Brain microvascular endothelial cell (primary cell): ENCODE measurements at regions not wholly inside any gene's neighbourhood (a gene's known extent, or its start where the extent isn't known, plus 50 kb on each side); places are given as distances from the start of the nearest gene placed in this dataset.

ENCODE experiments used
- DNase-seq: peaks from one replicate; pipeline ENCODE4 v3.0.0-alpha.2; 2020
- H3K27ac ChIP-seq: fragments of 250-450 bp; sonication (Bioruptor Pico); 2 replicates; pipeline ENCODE4 v1.5.1; 2020; ENCODE audit warnings: mild to moderate bottlenecking, moderate library complexity
- H3K27me3 ChIP-seq: fragments of 250-450 bp; sonication (Bioruptor Pico); replicated peaks from 2 replicates; pipeline ENCODE4 v1.5.1; 2020; ENCODE audit warnings: mild to moderate bottlenecking
- H3K36me3 ChIP-seq: fragments of 250-450 bp; sonication (Bioruptor Pico); replicated peaks from 2 replicates; pipeline ENCODE4 v1.5.1; 2020; ENCODE audit warnings: mild to moderate bottlenecking
- H3K4me3 ChIP-seq: 2 replicates; pipeline ENCODE4 v1.5.1; 2011; ENCODE audit warnings: low read depth, mild to moderate bottlenecking, control low read depth, low read length, moderate library complexity
- CTCF ChIP-seq: IDR thresholded peaks from 2 replicates; pipeline ENCODE4 v1.5.1; 2011; ENCODE audit warnings: low read depth, mild to moderate bottlenecking, moderate library complexity, low read length, control low read depth, inconsistent platforms; ENCODE audit errors: missing control alignments
- in situ Hi-C: cut with HindIII; loops from 2 replicates; pipeline ENCODE4 v1.10.0; 2017; ENCODE audit warnings: low sequenced_read_pairs, low pct_ligation_motif_present

DNA sequence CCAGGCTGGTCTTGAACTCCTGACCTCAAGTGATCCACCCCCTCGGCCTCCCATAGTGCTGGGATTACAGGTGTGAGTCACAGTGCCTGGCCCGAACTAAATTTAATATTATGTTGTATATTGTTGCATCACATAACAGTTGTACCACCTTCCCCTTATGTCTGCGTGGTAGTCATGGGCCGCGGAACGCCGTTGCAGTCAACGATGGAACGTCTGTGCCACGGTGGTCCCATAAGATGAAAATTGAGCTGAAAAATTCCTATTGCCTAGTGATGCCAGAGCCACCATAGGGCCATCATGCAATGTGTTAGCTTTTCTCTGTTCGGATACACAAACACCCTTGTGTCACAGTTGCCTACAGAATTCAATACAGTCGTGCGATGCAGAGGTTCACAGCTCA is 236.1 kb downstream of the TEX29 start:
- in situ Hi-C loops = no loop called here
- DNase-seq = no peak
- Histone ChIP-seq H3K27ac (no peak overlapping the region), H3K27me3 (no peaks in the 10 kb centered on the region), H3K36me3 (no peaks in the 10 kb centered on the region), H3K4me3 (no peak overlapping the region)
- TF ChIP-seq CTCF = no peak

GRCh38 chr13:111557921-111558699 is 237.7 kb downstream of the TEX29 start:
- in situ Hi-C loops = no loop called here
- DNase-seq = no peak
- no peak for TF ChIP-seq CTCF
- H3K27me3 ChIP-seq = no peaks in the 10 kb centered on the region
- H3K27ac ChIP-seq = no peak overlapping the region
- H3K4me3 ChIP-seq = no peak overlapping the region
- no peaks in the 10 kb centered on the region for H3K36me3 ChIP-seq

DNA sequence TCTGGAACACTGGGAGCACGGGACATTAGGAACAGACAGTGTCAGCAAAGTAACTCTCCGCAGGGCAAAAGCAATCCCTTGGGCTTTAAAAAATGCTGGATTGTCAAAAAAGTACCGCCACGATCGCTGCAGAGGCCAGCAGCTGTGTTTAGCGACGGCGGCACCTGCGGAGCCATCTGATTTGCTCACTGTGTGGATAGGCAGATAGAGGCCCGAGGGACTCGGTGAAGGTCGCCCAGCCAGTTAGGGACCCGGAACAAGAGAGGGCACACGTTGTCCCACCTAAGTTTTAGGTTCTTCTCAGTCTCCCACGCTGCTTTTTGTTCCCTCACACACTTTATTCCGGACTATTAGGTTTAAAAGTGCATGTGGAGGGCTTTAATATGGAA is 238.3 kb downstream of the TEX29 start:
- no peak overlapping the region for H3K4me3 ChIP-seq
- in situ Hi-C loops = no loop called here
- no peaks in the 10 kb centered on the region for H3K27me3 ChIP-seq
- H3K27ac ChIP-seq = no peak overlapping the region
- H3K36me3 ChIP-seq = no peaks in the 10 kb centered on the region
- no peak for DNase-seq
- TF ChIP-seq CTCF = no peak

DNA sequence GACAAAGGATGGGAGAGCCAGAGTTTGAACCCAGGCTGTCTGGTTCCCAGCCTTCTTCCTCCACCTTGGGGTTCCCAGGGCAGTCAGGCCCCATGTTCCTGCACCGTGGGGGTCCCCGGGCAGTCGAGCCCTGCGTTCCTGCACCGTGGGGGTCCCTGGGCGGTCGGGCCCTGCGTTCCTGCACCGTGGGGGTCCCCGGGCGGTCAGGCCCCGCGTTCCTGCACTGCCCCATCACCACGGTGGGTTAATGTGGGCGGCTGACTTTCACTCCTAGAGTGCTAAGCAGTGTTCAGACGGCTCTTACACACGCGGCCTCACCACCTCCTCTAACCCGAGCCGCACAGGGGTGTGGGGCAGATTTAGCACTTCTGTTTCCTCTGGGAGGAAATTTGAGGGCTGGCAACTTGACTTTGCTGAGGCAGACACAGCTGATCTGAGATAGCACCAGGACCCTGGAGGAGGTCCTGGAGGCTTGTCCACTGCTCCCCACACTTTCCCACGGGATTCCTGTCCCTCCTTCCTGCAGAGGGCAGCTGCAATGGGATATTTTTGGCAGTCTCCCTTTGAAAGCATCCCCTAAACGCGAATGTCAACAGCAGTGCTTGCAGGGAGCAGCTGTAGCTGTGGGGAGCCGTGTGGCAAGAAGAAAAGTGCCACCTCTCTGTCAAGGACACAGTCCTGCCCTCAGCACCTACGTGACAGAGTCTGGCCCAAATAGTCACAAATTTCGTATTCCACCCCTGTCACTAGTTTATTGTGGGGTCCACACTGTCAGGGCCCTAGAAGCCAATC is 239.4 kb downstream of the TEX29 start:
- TF ChIP-seq CTCF = no peak
- in situ Hi-C loops = no loop called here
- no peak for DNase-seq
- Histone ChIP-seq H3K27me3 (no peaks in the 10 kb centered on the region), H3K36me3 (no peaks in the 10 kb centered on the region), H3K27ac (no peak overlapping the region), H3K4me3 (no peak overlapping the region)

- DNase-seq = no peak
- no peak for TF ChIP-seq CTCF
- no peak overlapping the region for H3K4me3 ChIP-seq
- H3K27ac ChIP-seq = no peak overlapping the region
- in situ Hi-C loops = no loop called here
- no peaks in the 10 kb centered on the region for H3K27me3 ChIP-seq
- H3K36me3 ChIP-seq = no peaks in the 10 kb centered on the region
These were observed 240.8 kb downstream of the TEX29 start for GRCh38 chr13:111561091-111561781.
